ENCODE measurements at regions not wholly inside any gene's neighbourhood (a gene's known extent, or its start where the extent isn't known, plus 50 kb on each side); places are given as distances from the start of the nearest gene placed in this dataset.
"Not testable (repeated sequence)": the region's sequence is repeated elsewhere in the genome, so short reads cannot be mapped to it uniquely, and the experiment has no call there.

GRCh38 chr3:144477593-144477992 lies 506.0 kb downstream of the DIPK2A start:
- DNase-seq: no peak

GRCh38 chr3:144480416-144480919 lies 508.8 kb downstream of the DIPK2A start:
- DNase-seq: no peak

DNA sequence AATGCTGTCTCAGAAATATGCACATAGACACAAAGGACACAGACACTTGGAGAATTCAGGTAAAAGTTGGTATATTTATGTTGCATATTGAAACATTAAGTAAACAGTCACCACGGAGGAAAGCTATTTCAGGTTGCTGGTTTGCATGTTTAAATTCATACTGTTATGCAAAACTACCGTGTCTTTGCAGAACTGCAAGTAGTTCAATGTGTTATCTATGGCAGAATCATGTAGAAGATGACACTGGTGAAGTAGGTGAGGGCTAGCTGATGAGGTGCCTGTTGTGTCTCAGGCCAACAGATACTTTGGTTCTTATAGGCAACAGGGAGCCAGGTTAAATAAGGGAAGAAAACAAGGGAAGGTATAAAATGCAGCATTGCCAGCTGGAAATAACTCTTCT lies 511.3 kb downstream of the DIPK2A start:
- no peak for DNase-seq

DNA sequence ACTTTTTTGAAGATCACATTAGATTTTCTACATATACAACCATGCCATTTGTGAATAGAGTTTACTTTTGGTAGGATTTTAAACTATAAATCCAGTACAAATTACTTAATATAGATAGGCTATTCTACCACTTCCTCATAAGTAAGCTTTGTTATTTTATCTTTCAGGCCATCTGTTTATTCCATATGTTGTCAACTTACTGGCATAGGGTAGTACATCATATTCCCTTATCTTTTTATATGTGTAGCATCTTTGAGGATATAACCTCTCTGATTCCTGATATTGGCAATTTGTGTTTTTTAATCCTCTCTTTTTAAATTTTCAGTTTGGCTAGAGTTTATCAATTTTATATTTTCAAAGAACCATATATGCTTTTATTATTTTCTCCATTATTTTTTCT lies 515.4 kb downstream of the DIPK2A start:
- no peak for DNase-seq

DNA sequence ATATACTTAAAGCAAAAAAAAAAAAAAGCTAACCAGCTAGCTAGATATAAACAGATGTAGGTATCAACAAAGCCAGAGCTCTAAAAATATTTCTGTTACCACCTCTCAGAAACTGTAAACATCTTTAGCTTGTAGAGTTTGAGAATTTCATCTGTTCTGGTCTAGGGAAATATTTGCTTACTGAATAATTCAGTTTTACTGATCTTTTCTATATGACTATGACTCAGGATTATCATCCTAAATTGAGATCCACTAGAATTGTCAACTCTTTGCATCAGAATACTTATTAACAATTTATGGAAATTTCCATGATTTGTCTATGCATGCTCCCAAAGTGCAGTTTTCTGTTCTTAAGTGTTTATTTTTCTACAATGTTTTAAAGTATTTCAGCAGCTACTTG lies 517.3 kb downstream of the DIPK2A start:
- DNase-seq: no peak

- no peak for DNase-seq
Measured at GRCh38 chr3:144491333-144491732, 519.7 kb downstream of the DIPK2A start.

GRCh38 chr3:144494651-144495050 lies 523.0 kb downstream of the DIPK2A start:
- DNase-seq: not testable (repeated sequence)

- no peak for DNase-seq
Measured at GRCh38 chr3:144496141-144496835, 524.7 kb downstream of the DIPK2A start.

DNA sequence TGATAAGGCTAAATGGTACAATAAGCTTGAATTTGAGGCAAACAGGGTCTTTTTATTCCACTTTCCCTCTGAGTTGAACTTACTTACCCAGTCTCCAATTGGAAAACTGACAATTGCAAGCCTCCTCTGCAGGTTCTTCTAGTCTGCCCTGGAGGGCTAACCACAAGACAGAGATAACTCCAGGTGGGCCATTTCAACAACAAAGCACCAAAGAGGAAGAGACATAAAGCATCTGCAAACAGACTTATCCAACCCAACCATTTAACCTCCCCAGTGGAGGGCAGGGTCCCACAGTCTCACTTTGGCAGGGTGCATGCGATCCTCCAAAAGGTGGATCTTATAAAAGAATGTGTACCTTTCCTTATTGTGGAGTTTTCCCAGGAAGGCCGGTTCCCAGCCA lies 525.8 kb downstream of the DIPK2A start:
- DNase-seq: no peak

- no peak for DNase-seq
Measured at GRCh38 chr3:144499001-144499930, 527.6 kb downstream of the DIPK2A start.

GRCh38 chr3:144501467-144501866 lies 529.8 kb downstream of the DIPK2A start:
- DNase-seq: no peak

- no peak for DNase-seq
Measured at GRCh38 chr3:144502402-144502801, 530.8 kb downstream of the DIPK2A start.

DNA sequence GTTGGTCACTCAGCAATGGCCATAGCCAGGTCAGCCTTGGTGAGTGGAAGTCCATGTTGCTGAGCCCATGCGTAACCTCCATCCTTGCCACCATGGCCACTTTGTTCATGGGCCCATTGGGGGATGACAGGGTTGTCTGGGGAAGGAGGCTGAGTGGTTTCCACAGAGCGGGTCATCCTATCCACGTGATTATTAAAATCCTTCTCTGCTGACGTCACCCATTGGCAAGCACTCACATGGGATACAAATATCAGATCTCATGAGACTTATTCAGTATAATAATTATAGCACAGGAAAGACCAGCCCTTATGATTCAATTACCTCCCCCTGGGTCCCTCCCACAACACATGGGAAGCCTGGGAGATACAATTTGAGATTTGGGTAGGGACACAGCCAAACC lies 534.8 kb downstream of the DIPK2A start:
- not testable (repeated sequence) for DNase-seq

DNA sequence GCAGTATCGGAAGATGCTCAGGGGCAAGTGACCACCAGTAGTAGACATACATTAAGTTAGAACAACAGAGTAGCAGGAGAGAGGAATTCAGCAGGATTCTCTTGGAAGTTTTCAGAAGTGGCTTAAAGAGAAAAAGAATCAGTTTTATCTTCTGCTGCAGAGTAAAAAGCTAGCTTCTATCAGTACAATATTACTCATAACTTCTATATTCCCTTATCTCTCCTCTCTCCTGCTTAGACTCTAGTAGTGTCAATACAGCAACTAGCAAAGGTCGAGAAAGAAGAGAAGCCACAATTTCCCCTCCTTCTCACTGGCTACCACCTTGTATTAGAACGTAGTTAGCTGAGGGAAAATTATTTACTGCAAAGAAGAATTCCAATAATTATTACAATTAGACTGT lies 539.7 kb downstream of the DIPK2A start:
- DNase-seq: no peak

DNA sequence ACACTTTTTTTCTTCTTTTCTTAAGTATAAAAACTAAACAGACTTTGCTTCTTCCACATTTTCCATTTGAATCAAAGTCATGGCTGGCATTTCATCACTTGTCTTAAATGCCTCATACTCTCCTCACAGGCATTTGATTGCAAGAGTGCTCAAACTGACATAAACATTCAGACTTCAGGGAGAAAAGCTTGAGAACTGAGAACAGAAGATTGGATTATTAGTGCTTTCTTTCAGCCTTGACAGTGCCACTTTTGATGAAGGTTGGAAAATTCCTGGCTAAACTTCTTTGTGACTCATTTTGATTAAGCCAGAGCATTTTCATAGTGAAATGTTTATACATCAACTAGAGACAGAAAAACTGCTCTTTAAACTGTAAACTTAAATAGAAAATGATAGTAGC lies 544.4 kb downstream of the DIPK2A start:
- no peak for DNase-seq

GRCh38 chr3:144516589-144516988 lies 545.0 kb downstream of the DIPK2A start:
- no peak for DNase-seq

GRCh38 chr3:144521131-144521530 lies 549.5 kb downstream of the DIPK2A start:
- no peak for DNase-seq

GRCh38 chr3:144522456-144522855 lies 550.8 kb downstream of the DIPK2A start:
- no peak for DNase-seq

DNA sequence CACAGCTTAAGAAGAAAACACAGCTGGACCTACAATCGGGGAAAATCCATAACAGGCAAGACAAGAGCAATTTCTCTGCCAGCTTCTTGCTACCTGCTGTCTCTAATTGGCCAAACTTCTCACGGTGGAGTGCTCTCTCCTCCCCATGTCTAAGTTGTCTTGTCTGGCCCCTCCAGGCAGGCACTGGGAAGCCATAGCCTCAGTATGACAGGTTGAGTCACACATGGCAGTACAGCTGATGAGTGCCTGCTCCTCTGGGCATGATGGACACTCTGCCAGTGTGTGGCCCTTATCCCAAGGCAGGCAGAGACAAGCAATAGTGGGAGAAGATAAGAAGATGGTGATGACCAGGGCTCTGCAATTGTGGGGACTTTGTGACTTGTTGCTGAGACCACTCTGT lies 551.8 kb downstream of the DIPK2A start:
- DNase-seq: no peak

DNA sequence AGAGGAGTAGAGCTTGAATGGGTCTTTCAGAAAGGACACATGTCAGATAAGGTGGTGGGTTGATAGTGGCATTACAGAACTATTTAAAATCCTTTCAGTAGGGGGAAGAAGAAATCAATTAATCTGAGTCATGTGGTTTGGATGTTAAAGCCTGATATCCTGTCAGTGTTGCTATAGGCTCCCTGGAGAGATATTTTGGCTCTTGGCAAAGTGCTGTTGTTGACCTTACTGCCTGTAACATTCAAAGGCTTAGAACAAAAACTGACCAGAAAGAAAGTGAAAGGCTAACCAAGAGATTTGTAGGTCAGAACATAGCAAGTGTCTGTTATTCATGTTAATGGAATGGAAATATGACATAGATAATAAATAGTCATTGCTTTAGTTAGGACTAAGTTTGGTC lies 552.9 kb downstream of the DIPK2A start:
- DNase-seq: no peak

GRCh38 chr3:144529566-144529965 lies 557.9 kb downstream of the DIPK2A start:
- DNase-seq: no peak

DNA sequence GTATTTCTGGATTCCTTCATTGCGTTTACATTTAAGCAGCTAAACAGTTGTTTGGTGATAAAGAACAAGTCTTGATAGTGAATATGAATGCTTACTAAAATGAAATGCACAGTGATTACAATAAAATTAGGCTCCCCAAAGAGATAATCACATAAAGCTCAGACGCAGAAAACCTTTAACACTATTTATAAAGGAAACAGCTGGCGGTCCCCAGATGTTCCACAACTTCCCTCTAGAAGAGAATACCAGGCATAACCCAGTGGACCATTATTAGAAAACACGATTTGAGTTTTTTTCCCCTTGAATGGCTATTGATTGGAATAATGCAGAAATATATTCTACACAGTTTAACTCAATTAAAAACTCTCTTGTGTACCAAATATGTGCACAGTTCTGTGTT lies 573.2 kb downstream of the DIPK2A start:
- no peak for DNase-seq

DNA sequence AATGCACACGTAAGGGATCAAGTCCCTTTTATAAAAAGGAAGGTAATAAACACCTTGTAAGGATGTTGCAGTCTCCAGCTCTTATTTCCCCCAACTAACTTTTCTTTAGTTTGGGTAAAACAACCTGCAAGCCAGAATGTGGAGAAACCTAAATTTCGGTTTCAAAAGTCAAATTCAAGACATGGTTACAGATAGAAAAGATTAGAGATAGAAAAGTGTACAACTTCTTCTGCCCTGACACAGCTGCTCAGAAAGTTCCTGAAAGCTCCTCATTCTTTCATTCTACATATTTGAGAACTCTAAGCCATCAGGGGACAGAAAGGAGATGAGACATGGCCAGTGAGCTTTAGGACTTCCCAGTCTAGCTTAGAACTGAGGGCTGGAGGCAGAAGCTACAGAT lies 574.9 kb downstream of the DIPK2A start:
- no peak for DNase-seq

DNA sequence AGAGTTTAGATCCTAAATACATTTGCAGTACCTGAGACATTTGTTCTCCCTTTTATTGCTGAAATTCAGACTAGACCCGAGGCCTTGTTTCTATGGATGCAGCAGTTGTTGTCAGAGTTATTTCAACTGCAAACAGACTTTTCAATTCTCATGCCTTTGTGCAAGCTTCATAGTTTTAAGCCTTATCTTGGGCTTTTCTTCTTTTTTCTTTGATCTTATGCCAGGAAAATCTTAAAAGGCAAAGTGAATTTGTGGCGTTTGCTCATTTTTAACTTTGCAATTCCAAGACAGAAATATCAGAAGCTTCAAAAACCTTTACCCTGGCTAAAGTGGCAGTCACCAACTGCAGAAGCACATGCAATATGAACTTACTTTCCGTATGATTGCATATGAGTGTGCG lies 576.7 kb downstream of the DIPK2A start:
- DNase-seq: no peak
